Keratinocyte (primary cell): ENCODE measurements at regions not wholly inside any gene's neighbourhood (a gene's known extent, or its start where the extent isn't known, plus 50 kb on each side); places are given as distances from the start of the nearest gene placed in this dataset.

Source experiments
- CTCF ChIP-seq, 3 experiments: IDR thresholded peaks in 1 of 3; conservative IDR thresholded peaks in 1 of 3; optimal IDR thresholded peaks in 1 of 3; 2 replicates in 2 of 3; 3 replicates in 1 of 3; pipeline versions ENCODE3 to v1.5.1; 2011; ENCODE audit warnings: low read length in 3 of 3, mild to moderate bottlenecking in 3 of 3, moderate library complexity in 2 of 3, control low read depth in 1 of 3, inconsistent platforms in 1 of 3; ENCODE audit not compliant: insufficient read depth in 2 of 3; ENCODE audit errors: extremely low read depth in 1 of 3
- EZH2 ChIP-seq: IDR thresholded peaks from one replicate; pipeline ENCODE4 v1.6.1; 2012; ENCODE audit warnings: inconsistent platforms, mild to moderate bottlenecking, low read length, moderate library complexity

- TF ChIP-seq EZH2 (no peak), CTCF (optimal IDR thresholded peaks at IDR 0.05 in 1 of 3, IDR thresholded peaks at IDR 0.05 in 1 of 3, conservative IDR thresholded peaks at IDR 0.05 in 1 of 3; ENCODE audit: extremely low read depth in 1 of 3, insufficient read depth in 2 of 3, low read length in 3 of 3) (no peak)
Observed at GRCh38 chr2:16466821-16467151, 198.8 kb downstream of the CYRIA start.
